HG02763 (cell line): ENCODE measurements at regions not wholly inside any gene's neighbourhood (a gene's known extent, or its start where the extent isn't known, plus 50 kb on each side); places are given as distances from the start of the nearest gene placed in this dataset.

Experiments
- ATAC-seq: cut with Tn5 transposase; IDR thresholded peaks from one replicate; pipeline ENCODE4 v1.9.1; 2021; ENCODE audit warnings: mild to moderate bottlenecking, moderate library complexity; ENCODE audit not compliant: unreplicated experiment

DNA sequence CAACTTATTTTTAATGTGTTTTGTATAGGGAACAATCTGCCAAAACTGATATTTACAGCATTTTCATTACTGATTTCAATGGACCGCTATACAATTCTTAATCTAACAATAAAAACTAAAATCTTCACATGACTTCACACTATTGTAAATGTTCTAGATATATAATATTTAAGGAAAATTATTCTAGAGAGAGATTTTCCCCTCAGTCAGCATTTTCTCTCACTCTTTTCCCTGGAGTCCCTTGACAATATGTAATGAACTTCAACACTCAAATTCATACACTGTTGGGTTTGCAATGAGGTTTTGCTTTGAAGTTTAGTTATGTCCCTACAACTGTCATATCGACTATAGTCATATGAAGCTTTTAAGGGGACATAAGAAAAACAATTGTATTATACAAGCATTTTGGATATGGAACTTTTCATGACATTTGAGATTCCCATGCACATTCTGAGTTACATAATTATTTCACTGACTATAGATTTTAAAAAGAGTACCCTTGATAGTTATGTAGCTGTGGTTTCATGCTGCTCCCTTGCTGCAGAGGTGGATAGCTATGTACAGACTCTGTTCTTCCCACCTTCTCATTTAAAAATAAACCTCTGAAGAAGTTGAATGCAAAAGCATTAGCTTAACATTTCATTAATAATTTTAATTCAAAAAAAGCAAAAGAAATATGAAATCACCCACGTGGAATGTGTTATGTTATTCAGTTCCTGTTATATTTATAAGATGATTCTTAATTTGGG, 338.5 kb downstream of the AKAIN1 start:
- no peak for ATAC-seq

DNA sequence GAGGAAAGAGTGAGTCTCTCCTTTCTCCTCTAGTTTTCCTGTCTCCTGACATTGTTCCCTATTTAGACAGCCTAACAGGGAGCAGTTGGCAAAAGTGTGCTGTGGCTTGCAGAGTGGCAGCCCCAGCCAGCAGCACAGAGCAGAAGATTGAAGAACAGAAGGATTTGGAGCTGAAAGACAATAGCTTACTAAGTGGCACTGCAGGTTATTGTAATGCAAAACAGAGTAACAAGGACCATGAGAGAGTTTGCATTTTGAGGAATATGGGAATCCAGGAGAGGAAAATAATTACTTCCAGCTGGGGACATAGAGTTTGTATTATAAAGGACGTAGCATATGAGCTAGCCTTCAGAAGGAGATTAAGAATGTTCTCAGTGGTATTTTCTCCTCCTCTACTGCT, 342.4 kb downstream of the AKAIN1 start:
- ATAC-seq: no peak

DNA sequence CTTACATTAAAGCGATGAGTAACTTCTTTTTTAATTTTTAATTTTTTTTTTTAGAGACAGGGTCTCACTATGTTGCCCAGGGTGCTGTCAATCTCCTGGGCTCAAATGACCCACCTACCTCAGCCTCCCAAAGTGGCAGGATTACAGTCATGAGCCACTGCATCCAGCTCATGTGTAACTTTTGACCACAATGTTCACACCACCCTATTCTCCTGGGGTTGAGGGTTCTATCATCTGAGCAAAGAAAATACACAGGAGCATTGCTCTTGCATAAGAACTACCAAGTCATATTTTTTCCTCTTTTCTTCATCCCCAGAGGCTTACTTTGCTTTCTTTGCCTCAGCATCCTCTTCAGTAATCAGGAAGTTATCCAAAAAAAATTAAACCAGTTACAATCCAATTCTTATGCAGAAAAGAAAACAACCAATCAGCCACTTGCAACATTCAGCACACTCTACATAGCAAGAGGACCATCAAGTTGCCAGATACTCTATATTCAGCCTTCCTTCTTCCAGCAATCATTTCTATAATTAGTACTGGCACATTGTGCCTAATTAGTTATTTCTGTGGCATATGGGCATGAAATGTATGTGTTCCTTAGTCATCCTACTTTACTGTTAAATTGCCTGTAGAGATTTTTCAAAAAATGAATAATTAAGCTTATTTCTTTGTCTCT, 345.6 kb downstream of the AKAIN1 start:
- ATAC-seq: no peak

DNA sequence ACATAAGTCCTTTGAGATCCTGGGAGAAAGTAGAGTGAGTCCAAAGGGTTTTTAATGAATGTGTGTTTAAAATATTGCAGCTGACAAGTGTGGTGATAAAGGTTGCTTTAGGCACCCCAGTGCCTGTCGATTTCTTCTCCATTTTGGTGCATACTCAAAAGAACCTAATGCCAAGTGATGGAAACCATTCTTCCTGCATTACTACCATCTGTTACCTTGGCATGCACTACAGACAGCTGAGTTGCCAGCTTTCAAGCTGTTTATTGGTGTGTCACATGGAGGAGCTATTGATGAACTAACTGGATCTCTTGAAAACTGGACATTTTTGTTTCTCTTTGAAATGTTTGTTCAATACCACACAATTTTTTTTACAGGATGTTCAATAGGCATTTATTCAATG, 350.0 kb downstream of the AKAIN1 start:
- no peak for ATAC-seq

DNA sequence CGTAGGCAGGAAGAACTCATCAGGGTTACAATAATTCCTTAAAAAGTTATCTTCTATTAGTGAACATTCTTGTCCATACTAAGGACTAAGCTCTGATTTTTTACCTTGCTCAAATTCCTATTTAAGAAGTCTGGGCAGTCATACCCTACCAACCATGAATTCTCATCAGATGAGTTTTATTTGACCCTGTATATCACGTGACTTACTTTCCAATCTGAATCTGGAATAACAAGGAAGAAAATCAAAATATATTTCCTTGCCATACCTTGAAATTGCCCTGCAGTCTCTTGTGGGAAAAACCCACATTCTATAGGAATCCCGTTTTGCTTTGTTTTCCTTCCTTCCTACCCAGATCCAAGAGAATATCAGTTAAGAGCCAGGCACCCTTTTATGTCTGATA, 352.7 kb downstream of the AKAIN1 start:
- no peak for ATAC-seq

DNA sequence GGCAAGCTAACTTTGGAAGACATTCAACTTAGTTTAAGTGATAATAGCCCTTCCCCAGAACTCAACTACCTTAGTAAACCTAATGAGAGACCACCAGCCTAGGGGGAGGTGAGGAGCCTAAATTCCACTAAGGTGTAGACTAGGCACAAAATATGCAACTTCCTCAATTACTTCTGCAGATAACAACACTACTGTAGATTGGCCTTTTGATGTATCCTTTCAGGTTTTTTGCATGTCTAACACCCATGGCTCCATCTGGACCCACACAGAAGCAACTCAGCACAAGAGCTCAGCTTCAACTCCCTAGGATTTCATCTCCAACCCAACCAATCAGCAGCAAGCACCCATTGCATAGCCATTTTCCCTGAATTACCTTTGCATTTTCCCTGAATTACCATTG, 353.3 kb downstream of the AKAIN1 start:
- ATAC-seq: no peak

DNA sequence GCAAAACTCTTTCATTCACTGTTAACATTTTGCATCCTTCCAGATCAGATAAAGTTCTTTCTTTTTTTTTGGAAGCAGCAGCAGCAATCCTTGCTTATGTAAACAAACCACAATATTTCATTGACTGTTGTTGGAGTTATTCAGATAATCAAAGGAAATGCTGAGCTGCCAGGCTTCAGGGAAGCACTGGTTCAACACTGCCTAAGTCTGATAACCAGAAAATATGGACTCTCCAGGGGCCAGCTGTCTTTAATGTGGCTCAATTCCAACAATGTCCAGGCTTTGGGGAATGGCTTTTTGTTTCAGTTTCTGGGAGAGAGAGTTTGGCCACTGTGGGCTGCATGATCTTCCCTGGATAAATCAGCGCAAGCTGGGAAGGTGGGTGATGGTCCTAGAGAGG, 354.3 kb downstream of the AKAIN1 start:
- no peak for ATAC-seq

DNA sequence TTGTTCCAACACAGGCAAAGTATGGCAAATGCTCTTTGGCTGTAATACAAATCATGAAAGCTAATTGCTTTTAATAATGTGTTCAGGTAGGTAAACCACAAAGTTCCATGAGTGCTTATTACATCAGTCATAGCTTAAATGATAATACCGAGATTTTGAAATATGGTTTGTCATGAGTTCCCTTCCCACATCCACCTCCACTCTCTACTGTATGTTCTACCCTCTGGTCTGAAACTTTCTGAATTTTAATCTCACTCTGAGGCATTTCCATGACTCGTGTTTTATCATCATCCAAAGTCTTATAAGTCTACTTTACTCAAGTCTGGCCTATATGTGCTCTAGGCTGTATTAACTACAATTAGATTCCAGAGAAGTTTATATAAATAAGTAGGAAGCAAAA, 354.8 kb downstream of the AKAIN1 start:
- no peak for ATAC-seq

DNA sequence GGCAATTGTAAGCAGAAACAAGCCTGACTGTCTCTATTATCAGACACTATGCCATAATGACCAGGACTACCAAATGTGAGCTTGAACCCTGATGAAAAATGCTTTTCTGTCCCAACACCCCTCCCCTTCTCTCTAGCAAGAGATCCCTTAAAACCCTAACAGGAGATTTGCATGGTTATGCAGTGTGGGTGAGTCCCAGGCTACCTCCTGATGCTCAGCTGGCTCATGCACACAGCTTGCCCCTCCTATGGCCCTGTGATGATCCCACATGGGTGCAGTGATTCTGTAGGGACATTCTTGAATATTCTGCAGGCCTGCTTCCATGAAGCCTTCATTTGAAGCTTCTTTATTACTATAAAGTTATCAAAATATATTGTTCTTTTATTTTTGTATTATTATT, 357.4 kb downstream of the AKAIN1 start:
- no peak for ATAC-seq

DNA sequence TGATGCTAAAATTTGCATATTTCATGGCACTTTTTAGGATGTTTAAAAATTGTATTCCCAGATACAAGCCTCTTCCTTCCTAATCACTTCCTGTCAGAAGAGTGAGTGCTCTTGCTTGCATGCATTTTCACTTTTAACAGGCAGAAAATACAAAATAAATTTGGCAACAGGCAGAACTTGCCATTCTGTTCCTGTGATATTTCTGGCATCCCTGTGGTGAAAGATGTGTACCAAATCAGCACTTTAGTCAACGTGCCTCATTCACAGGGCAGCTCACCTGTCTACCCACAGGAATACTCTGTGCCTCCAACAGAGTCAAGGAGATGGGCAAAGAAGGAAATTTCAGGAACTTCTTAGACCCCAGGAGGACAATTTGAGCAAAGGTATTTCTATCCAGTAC, 360.9 kb downstream of the AKAIN1 start:
- ATAC-seq: no peak

DNA sequence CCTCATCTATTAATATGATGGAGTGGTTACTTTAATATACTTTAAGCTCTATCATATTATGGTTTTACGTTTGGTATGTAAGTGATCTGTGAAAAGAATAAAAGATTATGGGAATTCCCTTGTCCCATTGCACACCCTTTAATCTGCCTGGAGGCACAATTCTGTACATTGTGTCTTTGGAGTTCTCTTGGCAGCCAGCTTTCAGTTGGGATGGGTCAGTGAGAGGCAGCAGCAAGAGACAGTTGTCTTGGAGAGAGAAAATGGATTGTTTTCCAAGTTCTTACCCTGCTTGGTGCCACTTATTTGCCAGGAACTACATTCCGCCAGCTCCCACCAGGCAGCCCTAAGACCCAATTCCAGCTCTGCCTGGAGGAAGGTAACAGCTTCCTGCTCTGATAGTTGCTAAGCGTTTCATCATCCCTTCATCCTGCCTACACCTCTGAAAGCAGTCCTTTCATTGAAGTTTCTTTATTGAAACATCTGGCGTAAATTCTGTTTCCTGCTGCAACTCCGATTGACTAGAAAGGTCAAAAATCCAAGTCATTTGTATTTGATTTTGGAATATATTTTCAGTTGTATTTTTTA, 365.2 kb downstream of the AKAIN1 start:
- no peak for ATAC-seq

DNA sequence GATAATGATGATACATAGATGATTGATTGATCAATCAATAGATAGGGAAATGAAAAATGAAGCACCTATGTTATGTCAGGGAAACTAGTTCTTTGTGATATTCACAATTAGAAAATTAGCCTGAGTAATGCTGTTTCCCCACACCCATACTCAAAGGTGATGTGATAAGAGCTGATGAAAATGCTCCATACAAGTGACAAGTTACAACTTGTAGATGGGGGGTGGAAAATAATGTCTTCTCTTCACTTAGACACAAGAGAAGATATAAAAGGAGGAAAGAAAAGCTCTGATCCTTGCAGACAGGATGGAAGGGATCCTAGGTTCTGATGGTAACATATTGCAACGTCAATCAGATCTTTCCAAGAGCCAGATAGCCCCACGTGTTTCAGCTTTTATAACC, 365.9 kb downstream of the AKAIN1 start:
- no peak for ATAC-seq

DNA sequence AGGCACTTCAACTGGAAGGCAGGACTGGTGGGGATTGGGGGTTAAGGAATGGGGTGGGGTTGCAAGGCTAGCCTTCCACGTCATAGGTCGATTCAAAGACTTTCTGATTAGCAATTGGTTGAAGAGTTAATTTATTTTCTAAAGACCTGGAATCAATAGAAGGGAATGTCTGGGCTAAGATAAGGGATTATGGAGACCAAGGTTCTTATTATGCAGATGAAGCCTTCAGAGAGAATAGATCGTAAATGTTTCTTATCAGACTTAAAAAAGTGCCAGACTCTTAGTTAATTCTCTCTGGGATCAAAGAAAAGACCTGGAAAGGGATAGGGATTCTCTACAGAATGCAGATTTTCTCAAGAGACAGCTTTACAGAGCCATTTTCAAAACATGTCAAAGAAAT, 368.0 kb upstream of the DLGAP1 start:
- ATAC-seq: no peak

DNA sequence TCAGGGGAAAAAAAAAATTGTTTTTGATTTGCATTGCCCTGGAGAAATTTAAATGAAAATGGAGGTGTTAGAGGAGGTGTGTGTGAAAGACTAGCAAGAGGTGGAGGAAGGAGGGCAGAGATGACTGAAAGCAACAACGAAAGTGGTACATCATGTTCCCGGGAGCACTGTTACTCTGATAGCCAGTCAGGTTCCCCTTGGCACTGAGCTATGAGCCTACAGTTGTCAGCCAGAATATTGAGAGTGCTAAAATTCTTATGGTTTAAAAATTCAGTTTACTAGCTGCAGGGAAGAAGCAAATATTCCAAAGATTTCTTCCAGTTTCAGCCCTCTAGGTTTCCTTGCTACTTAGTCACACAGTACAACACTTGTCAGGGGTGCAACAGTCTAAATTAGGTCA, 366.7 kb upstream of the DLGAP1 start:
- no peak for ATAC-seq

DNA sequence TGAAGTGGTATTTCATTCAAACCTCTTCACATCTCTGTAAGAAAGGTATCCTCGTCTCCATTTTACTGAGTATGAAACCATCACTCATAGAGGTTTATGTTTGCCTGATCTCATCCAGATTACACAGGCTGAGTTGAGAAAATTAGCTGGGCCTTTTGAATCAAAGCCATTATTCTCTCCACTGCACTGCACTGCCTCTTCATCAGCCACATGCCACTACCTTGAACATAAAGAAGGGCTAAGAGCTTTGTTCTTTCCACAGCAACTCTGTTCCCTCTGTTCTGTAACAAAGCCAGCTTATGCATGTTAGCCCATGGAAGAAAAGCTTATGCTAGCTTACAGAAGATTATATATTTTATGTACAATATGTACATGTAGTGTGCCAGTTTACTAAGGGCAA, 362.6 kb upstream of the DLGAP1 start:
- no peak for ATAC-seq

DNA sequence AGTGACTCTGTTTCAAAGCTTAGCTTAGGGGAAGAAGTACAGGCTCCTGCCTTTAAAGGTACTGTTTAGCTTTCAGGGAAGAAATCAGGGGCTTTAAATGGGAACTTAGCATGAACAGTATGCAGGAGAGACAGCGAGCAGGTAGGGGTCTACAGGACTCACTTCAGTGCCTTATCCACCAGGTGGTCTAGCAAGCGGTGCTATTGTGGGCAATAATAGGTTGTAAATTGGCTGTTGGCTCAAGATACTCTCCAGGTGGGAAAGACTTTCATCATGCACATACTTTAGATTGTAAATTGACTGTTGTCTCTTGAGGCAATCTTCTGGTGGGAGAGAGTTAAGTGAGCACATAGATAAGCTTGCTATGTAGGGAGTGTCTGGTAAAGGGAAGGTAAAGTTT, 358.6 kb upstream of the DLGAP1 start:
- no peak for ATAC-seq

DNA sequence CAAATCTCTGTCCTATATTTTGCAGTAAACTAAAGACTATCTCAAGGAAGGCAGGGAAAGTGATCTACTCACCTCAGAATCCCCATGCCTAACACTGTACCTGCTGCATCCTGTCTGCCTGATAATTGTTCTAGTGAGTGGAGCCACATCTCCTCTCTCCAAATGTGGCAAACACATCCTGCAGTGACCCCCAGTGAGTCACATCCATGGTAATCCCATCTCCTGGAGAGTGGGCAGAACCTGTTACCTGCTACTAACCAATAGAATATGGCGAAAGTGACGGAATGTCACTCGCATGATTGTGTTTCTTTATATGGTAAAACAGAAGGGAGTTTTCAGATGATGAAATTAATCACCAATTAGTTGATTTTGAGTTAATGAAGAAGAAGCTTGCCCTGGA, 353.8 kb upstream of the DLGAP1 start:
- no peak for ATAC-seq

DNA sequence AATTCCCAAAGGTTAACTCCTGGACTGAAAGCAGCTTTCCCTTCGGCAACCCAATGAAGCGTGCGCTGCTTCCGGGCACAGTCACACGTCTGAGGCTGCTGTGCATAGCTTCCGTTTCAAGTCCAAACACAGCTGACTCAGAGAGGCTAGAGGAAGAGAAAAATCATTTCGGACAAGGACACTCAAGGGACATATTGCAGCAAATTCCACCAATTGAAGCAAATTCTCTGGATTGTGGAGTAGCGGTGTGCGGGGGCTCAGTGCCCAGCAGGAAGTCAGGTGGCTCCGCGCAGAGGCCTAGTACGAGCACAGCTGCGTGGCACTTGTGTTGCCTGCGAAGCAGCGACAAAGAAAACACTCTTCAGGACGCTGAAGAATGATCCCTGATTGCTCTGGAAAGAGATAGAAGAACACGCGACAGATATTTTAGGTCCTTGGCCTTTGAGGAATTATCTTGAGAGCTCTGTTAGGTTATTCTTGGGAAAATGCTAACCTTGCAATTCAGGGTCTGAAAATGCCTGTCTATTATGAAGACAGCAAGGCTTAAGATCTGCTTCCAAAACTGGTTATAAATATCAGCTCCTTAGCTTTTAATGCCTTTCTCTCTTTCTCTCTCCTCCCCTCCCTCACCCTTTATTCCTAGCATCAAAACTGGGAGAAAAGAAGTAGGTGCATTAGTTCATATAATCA, 352.6 kb upstream of the DLGAP1 start:
- no peak for ATAC-seq

DNA sequence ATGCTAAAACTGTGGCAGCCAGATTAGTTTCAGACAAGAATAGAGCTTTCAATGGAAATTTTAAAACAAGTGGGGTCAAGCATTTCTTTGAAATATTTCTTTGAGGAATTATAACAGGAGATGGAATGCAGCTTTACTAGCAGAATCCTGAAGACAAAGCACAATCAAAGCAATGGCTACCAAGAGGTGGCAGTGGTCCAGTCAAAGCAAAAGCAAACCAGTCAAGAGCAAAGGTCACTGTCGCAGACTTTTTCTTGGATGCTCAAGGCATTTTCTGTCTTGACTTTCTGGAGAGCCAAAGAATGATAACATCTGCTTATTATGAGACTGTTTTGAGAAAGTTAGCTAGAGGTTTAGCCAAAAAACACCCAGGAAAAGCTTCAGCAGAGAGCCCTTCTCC, 351.2 kb upstream of the DLGAP1 start:
- ATAC-seq: no peak

DNA sequence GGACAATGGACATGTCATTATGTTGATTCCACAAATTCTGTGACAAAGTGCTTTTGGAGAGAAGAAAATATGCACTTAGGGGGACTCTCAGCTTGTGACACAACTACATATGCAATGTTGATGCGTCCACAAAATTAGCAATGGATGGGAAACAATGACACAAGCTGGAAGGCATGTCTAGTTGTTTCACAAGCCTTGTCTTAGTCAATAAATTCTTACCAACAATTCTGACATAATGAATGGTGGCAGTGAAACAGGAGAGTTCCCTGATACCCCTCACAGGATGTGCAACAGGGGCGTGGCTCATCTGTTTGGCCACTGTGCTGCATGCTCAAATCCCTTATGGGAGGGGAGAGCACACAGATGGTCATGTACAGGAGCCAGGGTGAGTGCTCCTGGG, 347.2 kb upstream of the DLGAP1 start:
- ATAC-seq: no peak

DNA sequence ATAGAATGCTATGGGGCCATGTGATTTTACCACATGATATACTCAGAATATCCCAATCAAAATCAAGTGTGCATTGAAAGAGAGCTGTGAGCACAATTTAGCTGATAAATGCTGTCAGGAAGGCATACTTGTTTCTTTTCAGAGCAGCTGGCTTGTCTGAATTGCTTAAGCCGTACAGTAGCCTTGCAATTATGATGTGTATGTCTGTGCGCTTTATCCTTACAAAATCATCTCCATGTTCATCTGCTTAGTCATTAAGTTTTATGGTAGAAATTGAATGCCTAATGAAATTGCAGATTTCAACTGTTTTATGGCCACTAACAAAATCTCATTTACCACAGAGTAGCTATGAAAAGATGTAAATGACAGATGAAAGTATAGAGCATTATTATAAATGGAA, 346.0 kb upstream of the DLGAP1 start:
- ATAC-seq: no peak
